OCI-LY1 (cell line): ENCODE measurements at regions not wholly inside any gene's neighbourhood (a gene's known extent, or its start where the extent isn't known, plus 50 kb on each side); places are given as distances from the start of the nearest gene placed in this dataset.

Source experiments
- H2AFZ ChIP-seq: fragments of 200-600 bp; sonication (generic), shearing (Covaris generic); 2 replicates; pipeline ENCODE4 v1.6.0; 2014; ENCODE audit warnings: antibody characterized with exemption, mild to moderate bottlenecking, low read length
- H3F3A ChIP-seq: fragments of 200-600 bp; sonication (generic), shearing (Covaris generic); 2 replicates; pipeline ENCODE4 v1.6.0; 2014; ENCODE audit warnings: mild to moderate bottlenecking, antibody characterized with exemption, low read length, moderate library complexity; ENCODE audit not compliant: insufficient read depth
- H3K27ac ChIP-seq: fragments of 200-600 bp; sonication (generic); 2 replicates; pipeline ENCODE4 v1.5.1; 2014; ENCODE audit warnings: low read length, mixed run types, mild to moderate bottlenecking, low read depth; ENCODE audit not compliant: poor library complexity, severe bottlenecking
- H3K27me3 ChIP-seq: fragments of 200-600 bp; sonication (generic); 2 replicates; pipeline ENCODE4 v1.6.0; 2014; ENCODE audit warnings: antibody characterized with exemption, mild to moderate bottlenecking, low read length, moderate library complexity; ENCODE audit not compliant: insufficient read depth
- H3K36me3 ChIP-seq: fragments of 200-600 bp; sonication (generic); 2 replicates; pipeline ENCODE4 v1.6.1; 2014; ENCODE audit warnings: mild to moderate bottlenecking, antibody characterized with exemption, low read length, moderate library complexity, mixed read lengths; ENCODE audit not compliant: insufficient read depth
- H3K4me1 ChIP-seq: fragments of 200-600 bp; sonication (generic); 2 replicates; pipeline ENCODE4 v1.5.1; 2014; ENCODE audit warnings: mild to moderate bottlenecking, low read length, moderate library complexity; ENCODE audit not compliant: insufficient read depth, severe bottlenecking
- H3K4me2 ChIP-seq: fragments of 200-600 bp; sonication (generic), shearing (Covaris generic); 2 replicates; pipeline ENCODE4 v1.6.1; 2014; ENCODE audit warnings: low read length
- H3K4me3 ChIP-seq: fragments of 200-600 bp; sonication (generic); 2 replicates; pipeline ENCODE4 v1.5.1; 2014; ENCODE audit warnings: low read length, low read depth, mild to moderate bottlenecking, mixed read lengths; ENCODE audit not compliant: poor library complexity, severe bottlenecking
- H3K79me2 ChIP-seq: fragments of 200-600 bp; shearing (Covaris generic); 2 replicates; pipeline ENCODE4 v1.6.1; 2016; ENCODE audit warnings: mixed run types, low read length, mixed read lengths; ENCODE audit not compliant: insufficient read depth
- H3K9ac ChIP-seq: fragments of 200-600 bp; sonication (generic), shearing (Covaris generic); 2 replicates; pipeline ENCODE4 v1.6.1; 2014; ENCODE audit warnings: mild to moderate bottlenecking, low read length, mixed read lengths
- H3K9me2 ChIP-seq: fragments of 200-600 bp; sonication (generic), shearing (Covaris generic); 2 replicates; pipeline ENCODE4 v1.6.1; 2014; ENCODE audit warnings: low read depth, mild to moderate bottlenecking, low read length, mixed read lengths
- H3K9me3 ChIP-seq: fragments of 200-600 bp; shearing (Covaris generic); 2 replicates; pipeline ENCODE4 v1.6.1; 2014; ENCODE audit warnings: low read length, mixed read lengths
- H4K20me1 ChIP-seq: fragments of 200-600 bp; sonication (generic), shearing (Covaris generic); 2 replicates; pipeline ENCODE4 v1.6.0; 2016; ENCODE audit warnings: mild to moderate bottlenecking, low read length; ENCODE audit not compliant: insufficient read depth
- CTCF ChIP-seq: fragments of 200-600 bp; sonication (generic), shearing (Covaris generic); IDR thresholded peaks from 2 replicates; pipeline ENCODE4 v1.5.1; 2017; ENCODE audit warnings: mild to moderate bottlenecking, antibody characterized with exemption, low read length, moderate library complexity, mixed read lengths
- EZH2 ChIP-seq: fragments of 200-600 bp; sonication (generic), shearing (Covaris generic); IDR thresholded peaks from 2 replicates; pipeline ENCODE4 v1.8.0; 2017; ENCODE audit warnings: borderline replicate concordance, mixed run types, mild to moderate bottlenecking, antibody characterized with exemption, low read length, moderate library complexity, mixed read lengths

GRCh38 chr9:78892182-78892581 lies 595.3 kb downstream of the PSAT1 start:
- Histone ChIP-seq H3K27me3 (no peaks in the 10 kb centered on the region), H3K9me2 (no peaks in the 10 kb centered on the region), H3K9ac (no peak overlapping the region), H3K27ac (no peak overlapping the region), H3K4me3 (no peak overlapping the region), H3K4me2 (no peak overlapping the region), H3F3A (no peaks in the 10 kb centered on the region), H3K9me3 (no peaks in the 10 kb centered on the region), H4K20me1 (no peaks in the 10 kb centered on the region), H3K4me1 (no peaks in the 10 kb centered on the region), H3K79me2 (no peaks in the 10 kb centered on the region), H2AFZ (no peak overlapping the region), H3K36me3 (no peaks in the 10 kb centered on the region)
- no peak for TF ChIP-seq CTCF
- no peak for TF ChIP-seq EZH2

GRCh38 chr9:78892769-78893168 lies 595.8 kb downstream of the PSAT1 start:
- no peaks in the 10 kb centered on the region for H3K9me3 ChIP-seq
- H3K4me3 ChIP-seq: no peak overlapping the region
- no peaks in the 10 kb centered on the region for H4K20me1 ChIP-seq
- no peaks in the 10 kb centered on the region for H3F3A ChIP-seq
- no peak overlapping the region for H2AFZ ChIP-seq
- H3K36me3 ChIP-seq: no peaks in the 10 kb centered on the region
- TF ChIP-seq CTCF (no peak), EZH2 (no peak)
- H3K4me2 ChIP-seq: no peak overlapping the region
- no peaks in the 10 kb centered on the region for H3K4me1 ChIP-seq
- no peak overlapping the region for H3K9ac ChIP-seq
- no peaks in the 10 kb centered on the region for H3K9me2 ChIP-seq
- no peak overlapping the region for H3K27ac ChIP-seq
- no peaks in the 10 kb centered on the region for H3K27me3 ChIP-seq
- no peaks in the 10 kb centered on the region for H3K79me2 ChIP-seq

- Histone ChIP-seq H3K27me3 (no peaks in the 10 kb centered on the region), H3K9me3 (no peaks in the 10 kb centered on the region), H4K20me1 (no peaks in the 10 kb centered on the region), H2AFZ (no peak overlapping the region), H3K79me2 (no peaks in the 10 kb centered on the region), H3K36me3 (no peaks in the 10 kb centered on the region), H3F3A (no peaks in the 10 kb centered on the region), H3K9me2 (no peaks in the 10 kb centered on the region), H3K4me2 (no peak overlapping the region), H3K27ac (no peak overlapping the region), H3K4me3 (no peak overlapping the region), H3K4me1 (no peaks in the 10 kb centered on the region), H3K9ac (no peak overlapping the region)
- TF ChIP-seq CTCF: no peak
- TF ChIP-seq EZH2: no peak
Observed at GRCh38 chr9:78893774-78894401, 597.0 kb downstream of the PSAT1 start.
